K562 (cell line): ENCODE measurements at regions not wholly inside any gene's neighbourhood (a gene's known extent, or its start where the extent isn't known, plus 50 kb on each side); places are given as distances from the start of the nearest gene placed in this dataset.

ENCODE experiments used
- ATAC-seq: fragments of 200-7000 bp; cut with Tn5 transposase; 3 replicates; pipeline ENCODE4 v1.9.1; 2020; ENCODE audit warnings: moderate library complexity
- BruUV-seq: library from RNA; stranded (reverse); fragments of 400-500 nt; replicated peaks from 2 replicates; lab custom pipeline; 2021; lab: Mats Ljungman, UMichigan
- CTCF ChIA-PET: fragments of 300-600 bp; formaldehyde crosslinking; extraction: SDS; loops from one replicate; lab custom pipeline; 2021; ENCODE audit warnings: low intra/inter-chr PET ratio; lab: Yijun Ruan, JAX
- POLR2A ChIA-PET: fragments of 300-600, 350-650 bp; sonication (Branson Sonifier 250); formaldehyde crosslinking; extraction: SDS; loops from one replicate; lab custom pipeline; 2021; ENCODE audit warnings: antibody characterized with exemption, inconsistent platforms; lab: Yijun Ruan, JAX
- DNase-seq, 4 experiments: peaks; one replicate each; pipeline versions ENCODE4 v3.0.0 to v3.0.0-alpha.2; 2011 to 2018; ENCODE audit warnings: low spot score in 3 of 4, mixed read lengths in 3 of 4; ENCODE audit errors: extremely low read depth in 1 of 4
- FAIRE-seq: peaks from 2 replicates; lab custom pipeline; 2011; peaks lifted over from hg19 to GRCh38; lab: Jason Lieb, UNC
- H2AFZ ChIP-seq: 2 replicates; pipeline ENCODE4 v1.6.0; 2011; ENCODE audit warnings: low read depth, low read length, control low read depth, inconsistent platforms
- H3K27ac ChIP-seq: fragments of 200-600 bp; 3 replicates; pipeline ENCODE4 v1.8.0; 2011; ENCODE audit warnings: low read depth, mild to moderate bottlenecking, control low read depth, inconsistent platforms, low read length, moderate library complexity, mixed read lengths; ENCODE audit errors: extremely low read depth
- H3K27me3 ChIP-seq, 2 experiments: fragments of 300-600 bp in 1 of 2; 2 replicates in 1 of 2; 3 replicates in 1 of 2; pipeline versions ENCODE4 v1.6.0 to v1.8.0; 2011; ENCODE audit warnings: inconsistent platforms in 2 of 2, low read length in 2 of 2, mild to moderate bottlenecking in 1 of 2, mixed read lengths in 1 of 2, moderate library complexity in 1 of 2; ENCODE audit not compliant: control insufficient read depth in 2 of 2, insufficient read depth in 2 of 2
- H3K36me3 ChIP-seq: fragments of 300-600 bp; 3 replicates; pipeline ENCODE4 v1.8.0; 2011; ENCODE audit warnings: mild to moderate bottlenecking, low read length, inconsistent platforms; ENCODE audit not compliant: control insufficient read depth, insufficient read depth
- H3K4me1 ChIP-seq, 2 experiments: fragments of 200-600 bp in 1 of 2; replicated peaks in 1 of 2; 2 replicates in 1 of 2; 3 replicates in 1 of 2; pipeline versions ENCODE4 v1.5.1 to v1.8.0; 2011; ENCODE audit warnings: inconsistent platforms in 2 of 2, low read length in 2 of 2, mild to moderate bottlenecking in 1 of 2, mixed read lengths in 1 of 2, moderate library complexity in 1 of 2; ENCODE audit not compliant: control insufficient read depth in 2 of 2, insufficient read depth in 2 of 2
- H3K4me2 ChIP-seq: 2 replicates; pipeline ENCODE4 v1.6.1; 2011; ENCODE audit warnings: low read length, control low read depth, inconsistent platforms, mixed read lengths; ENCODE audit not compliant: insufficient read depth
- H3K4me3 ChIP-seq: fragments of 200-600 bp; sonication (generic), shearing (Covaris generic); 2 replicates; pipeline ENCODE4 v1.5.1; 2016; ENCODE audit warnings: control low read depth, inconsistent platforms
- H3K79me2 ChIP-seq: fragments of 200-600 bp; 3 replicates; pipeline ENCODE4 v1.8.0; 2011; ENCODE audit warnings: low read length, inconsistent platforms; ENCODE audit not compliant: control insufficient read depth, insufficient read depth
- H3K9ac ChIP-seq, 2 experiments: 2 replicates each; pipeline versions ENCODE4 v1.6.0 to v1.6.1; 2011; ENCODE audit warnings: low read depth in 2 of 2, low read length in 2 of 2, control low read depth in 1 of 2, inconsistent platforms in 1 of 2, mild to moderate bottlenecking in 1 of 2, mixed read lengths in 1 of 2; ENCODE audit not compliant: insufficient read depth in 1 of 2
- H3K9me1 ChIP-seq: one replicate; pipeline ENCODE4 v1.6.0; 2011; ENCODE audit warnings: inconsistent platforms, mild to moderate bottlenecking, low read length, moderate library complexity; ENCODE audit not compliant: control insufficient read depth, insufficient read depth
- H3K9me3 ChIP-seq: replicated peaks from 2 replicates; pipeline ENCODE4 v1.5.1; 2011; ENCODE audit warnings: low read depth, low read length, inconsistent platforms; ENCODE audit not compliant: control insufficient read depth, insufficient read depth
- H4K20me1 ChIP-seq: replicated peaks from 2 replicates; pipeline ENCODE4 v1.6.1; 2011; ENCODE audit warnings: low read length, inconsistent platforms, mixed read lengths; ENCODE audit not compliant: control insufficient read depth, insufficient read depth
- BRD9 ChIP-seq: fragments of 450-650 bp; IDR thresholded peaks from 2 replicates; pipeline ENCODE4 v1.6.1; 2018; ENCODE audit warnings: low read depth; ENCODE audit not compliant: partially characterized antibody
- CTCF ChIP-seq, 3 experiments: IDR thresholded peaks in 2 of 3; conservative IDR thresholded peaks in 1 of 3; 2 replicates each; pipeline ENCODE4 v1.5.1; 2011 to 2012; ENCODE audit warnings: low read length in 3 of 3, mild to moderate bottlenecking in 3 of 3, control low read depth in 2 of 3, improper control_type of control experiment in 1 of 3, inconsistent platforms in 1 of 3, low read depth in 1 of 3, mixed read lengths in 1 of 3, moderate library complexity in 1 of 3; ENCODE audit not compliant: insufficient read depth in 2 of 3
- E2F1 ChIP-seq: sonication (generic); formaldehyde crosslinking; IDR thresholded peaks from 2 replicates; pipeline ENCODE4 v1.8.1; 2023; ENCODE audit warnings: mild to moderate bottlenecking, missing genetic modification reagents, moderate library complexity
- FOXP4 ChIP-seq: sonication (generic); formaldehyde crosslinking; IDR thresholded peaks from 2 replicates; pipeline ENCODE4 v1.8.0; 2022; ENCODE audit warnings: mild to moderate bottlenecking, missing genetic modification reagents, borderline replicate concordance
- HDAC6 ChIP-seq: IDR thresholded peaks from 2 replicates; pipeline ENCODE4 v1.6.1; 2012; ENCODE audit warnings: low read depth, mild to moderate bottlenecking, control low read depth, inconsistent platforms, low read length, moderate library complexity
- RFX7 ChIP-seq: fragments of 250-450 bp; sonication (Bioruptor Pico); IDR thresholded peaks from 2 replicates; pipeline ENCODE4 v1.5.1; 2021; ENCODE audit warnings: mild to moderate bottlenecking
- UBTF ChIP-seq, 2 experiments: IDR thresholded peaks; 2 replicates each; pipeline ENCODE4 v1.6.1; 2012; ENCODE audit warnings: improper control_type of control experiment in 2 of 2, low read depth in 2 of 2, low read length in 2 of 2, borderline replicate concordance in 1 of 2
- ZNF639 ChIP-seq, 2 experiments: fragments of 200-800 bp in 1 of 2; sonication (Bioruptor generic) in 1 of 2; sonication (generic) in 1 of 2; formaldehyde crosslinking in 1 of 2; IDR thresholded peaks in 1 of 2; conservative IDR thresholded peaks in 1 of 2; 2 replicates each; pipeline versions ENCODE4 v1.5.0 to v1.6.1; 2016 to 2020; ENCODE audit warnings: missing compliant biosample characterization in 1 of 2, missing genetic modification characterization in 1 of 2, missing genetic modification reagents in 1 of 2
- WGBS: fragments of 100-300 bp; shearing (Covaris generic); methylation state at CpG from one replicate; pipeline ENCODE4 v1.1.6; 2016; ENCODE audit warnings: low coverage, mixed read lengths; ENCODE audit not compliant: insufficient coverage; ENCODE audit errors: missing lambda C conversion rate; 5-methylcytosine and 5-hydroxymethylcytosine counted together
- in situ Hi-C: fragments of 300-500 bp; cut with MboI; formaldehyde crosslinking; loops from 4 replicates; pipeline ENCODE4 v1.15.0; 2018; ENCODE audit warnings: inconsistent platforms, mixed read lengths
- intact Hi-C: fragments of 100-400 bp; cut with micrococcal nuclease; formaldehyde crosslinking; loops from 2 replicates; pipeline ENCODE4 v1.14.2; 2022

GRCh38 chr5:171537923-171538537 is 118.6 kb downstream of the FGF18 start (continued):
- no peak for TF ChIP-seq RFX7 (CRISPR knock-in tag)

- CTCF ChIA-PET = no interaction called here
- H3K27ac ChIP-seq = no peak overlapping the region
- BruUV-seq = no TSS peak
- TF ChIP-seq CTCF (IDR thresholded peaks at IDR 0.05 in 2 of 3, conservative IDR thresholded peaks at IDR 0.05 in 1 of 3; ENCODE audit: insufficient read depth in 2 of 3, low read depth in 1 of 3, low read length in 3 of 3) = no peak
- TF ChIP-seq ZNF639 (CRISPR knock-in tag; conservative IDR thresholded peaks at IDR 0.05 in 1 of 2, IDR thresholded peaks at IDR 0.05 in 1 of 2) = no peak
- TF ChIP-seq E2F1 (CRISPR knock-in tag) = no peak
- no peak for TF ChIP-seq HDAC6
- no peak for TF ChIP-seq FOXP4 (CRISPR knock-in tag)
- TF ChIP-seq UBTF (IDR thresholded peaks at IDR 0.05; ENCODE audit: borderline replicate concordance in 1 of 2, low read depth in 2 of 2, low read length in 2 of 2) = no peak
- no peak for TF ChIP-seq BRD9
Observed at GRCh38 chr5:171538681-171539080, 119.2 kb downstream of the FGF18 start.

More at GRCh38 chr5:171538681-171539080, 119.2 kb downstream of the FGF18 start:
- Histone ChIP-seq H3K9ac (no peak overlapping the region), H3K79me2 (no peaks in the 10 kb centered on the region), H3K4me2 (no peak overlapping the region), H3K27me3 (peaks cover 11 to 53% of the 10 kb centered on the region in 2 experiments), H3K9me3 (no peaks in the 10 kb centered on the region), H2AFZ (no peak overlapping the region), H3K9me1 (no peaks in the 10 kb centered on the region), H3K36me3 (no peaks in the 10 kb centered on the region), H3K4me3 (no peak overlapping the region), H4K20me1 (no peaks in the 10 kb centered on the region; the same call in 1 of the 2 replicates), H3K4me1 (peaks cover 2 to 11% of the 10 kb centered on the region in 2 experiments; a peak in 3 of 5 replicates)
- FAIRE-seq (no peak), ATAC-seq (no peak), DNase-seq (no peak)
- WGBS = 2% methylated on average over 4 of the region's 4 CpGs
- intact Hi-C loops (no loop called here), in situ Hi-C loops (no loop called here)
- POLR2A ChIA-PET = no interaction called here
